WTC11 (cell line): ENCODE measurements at regions not wholly inside any gene's neighbourhood (a gene's known extent, or its start where the extent isn't known, plus 50 kb on each side); places are given as distances from the start of the nearest gene placed in this dataset.

Experiments used
- ATAC-seq: fragments of 200-7000 bp; cut with Tn5 transposase; 2 replicates; pipeline ENCODE4 v1.10.0; 2021; ENCODE audit warnings: mild to moderate bottlenecking, moderate library complexity
- CTCF ChIA-PET: fragments of 300-600 bp; sonication (Branson Sonifier 250); formaldehyde crosslinking; loops from one replicate; lab custom pipeline; 2021; ENCODE audit warnings: antibody characterized with exemption; lab: Charles Lee
- POLR2A ChIA-PET: fragments of 350-600 bp; sonication (Branson Sonifier 250); formaldehyde crosslinking; loops from one replicate; lab custom pipeline; 2021; ENCODE audit warnings: antibody characterized with exemption; lab: Charles Lee
- DNase-seq: peaks from one replicate; pipeline ENCODE4 v3.0.0; 2021; ENCODE audit warnings: low spot score
- H3K27ac Mint-ChIP-seq: 2 replicates; pipeline ENCODE4 v1.8.0; 2021; ENCODE audit warnings: mixed read lengths
- H3K27me3 Mint-ChIP-seq: 2 replicates; pipeline ENCODE4 v1.8.0; 2021; ENCODE audit warnings: low read depth, mild to moderate bottlenecking, moderate library complexity, mixed read lengths
- H3K36me3 Mint-ChIP-seq: 2 replicates; pipeline ENCODE4 v1.8.0; 2021; ENCODE audit warnings: mixed read lengths
- H3K4me1 Mint-ChIP-seq: 2 replicates; pipeline ENCODE4 v1.8.0; 2022; ENCODE audit warnings: mixed read lengths
- H3K4me3 Mint-ChIP-seq: 2 replicates; pipeline ENCODE4 v1.8.0; 2021; ENCODE audit warnings: mild to moderate bottlenecking, moderate library complexity, mixed read lengths
- H3K9me3 Mint-ChIP-seq: 2 replicates; pipeline ENCODE4 v1.8.0; 2021; ENCODE audit warnings: mixed read lengths
- ETV6 ChIP-seq: sonication (generic); formaldehyde crosslinking; IDR thresholded peaks from 2 replicates; pipeline ENCODE4 v1.8.1; 2022; ENCODE audit warnings: mild to moderate bottlenecking, missing genetic modification reagents
- HMGA2 ChIP-seq: fragments of 250-450 bp; sonication (Bioruptor Pico); IDR thresholded peaks from 2 replicates; pipeline ENCODE4 v1.4.0; 2021; ENCODE audit warnings: mild to moderate bottlenecking, moderate library complexity
- MYBL2 ChIP-seq: sonication (generic); formaldehyde crosslinking; IDR thresholded peaks from 2 replicates; pipeline ENCODE4 v1.8.1; 2023; ENCODE audit warnings: mild to moderate bottlenecking, moderate library complexity, missing genetic modification reagents
- NR1H2 ChIP-seq: sonication (generic); formaldehyde crosslinking; IDR thresholded peaks from 2 replicates; pipeline ENCODE4 v1.9.0; 2021; ENCODE audit warnings: mild to moderate bottlenecking, moderate library complexity, missing genetic modification reagents
- TEAD1 ChIP-seq: sonication (generic); formaldehyde crosslinking; IDR thresholded peaks from 2 replicates; pipeline ENCODE4 v1.8.0; 2022; ENCODE audit warnings: mild to moderate bottlenecking, missing genetic modification reagents
- TP53 ChIP-seq: sonication (generic); formaldehyde crosslinking; IDR thresholded peaks from 2 replicates; pipeline ENCODE4 v1.8.1; 2023; ENCODE audit warnings: mild to moderate bottlenecking, missing genetic modification reagents
- ZNF263 ChIP-seq: sonication (generic); formaldehyde crosslinking; IDR thresholded peaks from 2 replicates; pipeline ENCODE4 v1.8.1; 2022; ENCODE audit warnings: low read depth, mild to moderate bottlenecking, moderate library complexity, missing genetic modification reagents
- ZNF416 ChIP-seq: fragments of 250-450 bp; sonication (Bioruptor Pico); IDR thresholded peaks from 2 replicates; pipeline ENCODE4 v1.9.0; 2021; ENCODE audit warnings: mild to moderate bottlenecking, inconsistent platforms
- TF ChIP-seq, protein P1 (sequence below): sonication (generic); formaldehyde crosslinking; IDR thresholded peaks from 2 replicates; pipeline ENCODE4 v1.8.0; 2022; ENCODE audit warnings: mild to moderate bottlenecking, missing genetic modification reagents
- TF ChIP-seq, protein P2 (sequence below): sonication (generic); formaldehyde crosslinking; IDR thresholded peaks from 2 replicates; pipeline ENCODE4 v1.8.0; 2022; ENCODE audit warnings: missing genetic modification reagents
- TF ChIP-seq, protein P3 (sequence below): sonication (generic); formaldehyde crosslinking; IDR thresholded peaks from 2 replicates; pipeline ENCODE4 v1.8.0; 2023; ENCODE audit warnings: mild to moderate bottlenecking, missing genetic modification reagents
- TF ChIP-seq, protein P4 (sequence below): sonication (generic); formaldehyde crosslinking; IDR thresholded peaks from 2 replicates; pipeline ENCODE4 v1.8.1; 2023; ENCODE audit warnings: mild to moderate bottlenecking, missing genetic modification reagents
- TF ChIP-seq, protein P5 (sequence below): fragments of 250-450 bp; sonication (Bioruptor Pico); conservative IDR thresholded peaks from 2 replicates; pipeline ENCODE4 v1.9.0; 2021; ENCODE audit warnings: mild to moderate bottlenecking
- TF ChIP-seq, protein P6 (sequence below): sonication (generic); formaldehyde crosslinking; IDR thresholded peaks from 2 replicates; pipeline ENCODE4 v1.8.1; 2023; ENCODE audit warnings: mild to moderate bottlenecking, missing genetic modification reagents, borderline replicate concordance
- TF ChIP-seq, protein P7 (sequence below): fragments of 250-450 bp; sonication (Bioruptor Pico); IDR thresholded peaks from 2 replicates; pipeline ENCODE4 v1.8.0; 2021; ENCODE audit warnings: mild to moderate bottlenecking

DNA sequence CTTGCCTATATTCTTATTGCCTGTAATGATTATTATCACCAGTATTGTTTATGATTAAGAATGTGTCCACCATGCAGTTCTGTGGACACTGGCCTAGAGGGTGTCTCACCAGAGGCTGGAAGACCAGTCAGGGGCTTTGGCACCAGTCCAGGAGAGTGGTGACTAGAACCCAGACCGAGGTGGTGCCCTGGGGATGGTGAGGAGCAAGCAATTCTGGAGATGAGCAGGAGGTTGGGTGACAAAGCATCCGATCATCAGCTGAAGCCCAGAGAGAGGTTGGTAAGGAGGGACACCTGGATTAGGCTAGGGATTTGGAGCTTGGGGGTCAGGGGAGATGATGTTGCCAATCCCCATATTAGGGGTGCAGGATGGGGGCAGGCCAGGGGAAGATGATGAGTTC, 124.4 kb downstream of the EMX2 start:
- Mint-ChIP-seq H3K4me1 (no peaks in the 10 kb centered on the region), H3K9me3 (no peaks in the 10 kb centered on the region), H3K36me3 (no peaks in the 10 kb centered on the region), H3K27me3 (no peaks in the 10 kb centered on the region), H3K4me3 (no peak overlapping the region), H3K27ac (no peak overlapping the region)
- TF ChIP-seq, protein P1, sequence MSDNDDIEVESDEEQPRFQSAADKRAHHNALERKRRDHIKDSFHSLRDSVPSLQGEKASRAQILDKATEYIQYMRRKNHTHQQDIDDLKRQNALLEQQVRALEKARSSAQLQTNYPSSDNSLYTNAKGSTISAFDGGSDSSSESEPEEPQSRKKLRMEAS (CRISPR knock-in tag) = no peak
- TF ChIP-seq TP53 (no peak), ETV6 (CRISPR knock-in tag) (no peak), HMGA2 (no peak), NR1H2 (CRISPR knock-in tag) (no peak), ZNF416 (no peak), ZNF263 (CRISPR knock-in tag) (no peak), MYBL2 (CRISPR knock-in tag) (no peak), TEAD1 (no peak)
- TF ChIP-seq, protein P2, sequence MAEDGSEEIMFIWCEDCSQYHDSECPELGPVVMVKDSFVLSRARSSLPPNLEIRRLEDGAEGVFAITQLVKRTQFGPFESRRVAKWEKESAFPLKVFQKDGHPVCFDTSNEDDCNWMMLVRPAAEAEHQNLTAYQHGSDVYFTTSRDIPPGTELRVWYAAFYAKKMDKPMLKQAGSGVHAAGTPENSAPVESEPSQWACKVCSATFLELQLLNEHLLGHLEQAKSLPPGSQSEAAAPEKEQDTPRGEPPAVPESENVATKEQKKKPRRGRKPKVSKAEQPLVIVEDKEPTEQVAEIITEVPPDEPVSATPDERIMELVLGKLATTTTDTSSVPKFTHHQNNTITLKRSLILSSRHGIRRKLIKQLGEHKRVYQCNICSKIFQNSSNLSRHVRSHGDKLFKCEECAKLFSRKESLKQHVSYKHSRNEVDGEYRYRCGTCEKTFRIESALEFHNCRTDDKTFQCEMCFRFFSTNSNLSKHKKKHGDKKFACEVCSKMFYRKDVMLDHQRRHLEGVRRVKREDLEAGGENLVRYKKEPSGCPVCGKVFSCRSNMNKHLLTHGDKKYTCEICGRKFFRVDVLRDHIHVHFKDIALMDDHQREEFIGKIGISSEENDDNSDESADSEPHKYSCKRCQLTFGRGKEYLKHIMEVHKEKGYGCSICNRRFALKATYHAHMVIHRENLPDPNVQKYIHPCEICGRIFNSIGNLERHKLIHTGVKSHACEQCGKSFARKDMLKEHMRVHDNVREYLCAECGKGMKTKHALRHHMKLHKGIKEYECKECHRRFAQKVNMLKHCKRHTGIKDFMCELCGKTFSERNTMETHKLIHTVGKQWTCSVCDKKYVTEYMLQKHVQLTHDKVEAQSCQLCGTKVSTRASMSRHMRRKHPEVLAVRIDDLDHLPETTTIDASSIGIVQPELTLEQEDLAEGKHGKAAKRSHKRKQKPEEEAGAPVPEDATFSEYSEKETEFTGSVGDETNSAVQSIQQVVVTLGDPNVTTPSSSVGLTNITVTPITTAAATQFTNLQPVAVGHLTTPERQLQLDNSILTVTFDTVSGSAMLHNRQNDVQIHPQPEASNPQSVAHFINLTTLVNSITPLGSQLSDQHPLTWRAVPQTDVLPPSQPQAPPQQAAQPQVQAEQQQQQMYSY (CRISPR knock-in tag) = no peak
- TF ChIP-seq, protein P3, sequence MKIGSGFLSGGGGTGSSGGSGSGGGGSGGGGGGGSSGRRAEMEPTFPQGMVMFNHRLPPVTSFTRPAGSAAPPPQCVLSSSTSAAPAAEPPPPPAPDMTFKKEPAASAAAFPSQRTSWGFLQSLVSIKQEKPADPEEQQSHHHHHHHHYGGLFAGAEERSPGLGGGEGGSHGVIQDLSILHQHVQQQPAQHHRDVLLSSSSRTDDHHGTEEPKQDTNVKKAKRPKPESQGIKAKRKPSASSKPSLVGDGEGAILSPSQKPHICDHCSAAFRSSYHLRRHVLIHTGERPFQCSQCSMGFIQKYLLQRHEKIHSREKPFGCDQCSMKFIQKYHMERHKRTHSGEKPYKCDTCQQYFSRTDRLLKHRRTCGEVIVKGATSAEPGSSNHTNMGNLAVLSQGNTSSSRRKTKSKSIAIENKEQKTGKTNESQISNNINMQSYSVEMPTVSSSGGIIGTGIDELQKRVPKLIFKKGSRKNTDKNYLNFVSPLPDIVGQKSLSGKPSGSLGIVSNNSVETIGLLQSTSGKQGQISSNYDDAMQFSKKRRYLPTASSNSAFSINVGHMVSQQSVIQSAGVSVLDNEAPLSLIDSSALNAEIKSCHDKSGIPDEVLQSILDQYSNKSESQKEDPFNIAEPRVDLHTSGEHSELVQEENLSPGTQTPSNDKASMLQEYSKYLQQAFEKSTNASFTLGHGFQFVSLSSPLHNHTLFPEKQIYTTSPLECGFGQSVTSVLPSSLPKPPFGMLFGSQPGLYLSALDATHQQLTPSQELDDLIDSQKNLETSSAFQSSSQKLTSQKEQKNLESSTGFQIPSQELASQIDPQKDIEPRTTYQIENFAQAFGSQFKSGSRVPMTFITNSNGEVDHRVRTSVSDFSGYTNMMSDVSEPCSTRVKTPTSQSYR = no peak
- TF ChIP-seq, protein P4, sequence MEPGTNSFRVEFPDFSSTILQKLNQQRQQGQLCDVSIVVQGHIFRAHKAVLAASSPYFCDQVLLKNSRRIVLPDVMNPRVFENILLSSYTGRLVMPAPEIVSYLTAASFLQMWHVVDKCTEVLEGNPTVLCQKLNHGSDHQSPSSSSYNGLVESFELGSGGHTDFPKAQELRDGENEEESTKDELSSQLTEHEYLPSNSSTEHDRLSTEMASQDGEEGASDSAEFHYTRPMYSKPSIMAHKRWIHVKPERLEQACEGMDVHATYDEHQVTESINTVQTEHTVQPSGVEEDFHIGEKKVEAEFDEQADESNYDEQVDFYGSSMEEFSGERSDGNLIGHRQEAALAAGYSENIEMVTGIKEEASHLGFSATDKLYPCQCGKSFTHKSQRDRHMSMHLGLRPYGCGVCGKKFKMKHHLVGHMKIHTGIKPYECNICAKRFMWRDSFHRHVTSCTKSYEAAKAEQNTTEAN (CRISPR knock-in tag) = no peak
- TF ChIP-seq, protein P5, sequence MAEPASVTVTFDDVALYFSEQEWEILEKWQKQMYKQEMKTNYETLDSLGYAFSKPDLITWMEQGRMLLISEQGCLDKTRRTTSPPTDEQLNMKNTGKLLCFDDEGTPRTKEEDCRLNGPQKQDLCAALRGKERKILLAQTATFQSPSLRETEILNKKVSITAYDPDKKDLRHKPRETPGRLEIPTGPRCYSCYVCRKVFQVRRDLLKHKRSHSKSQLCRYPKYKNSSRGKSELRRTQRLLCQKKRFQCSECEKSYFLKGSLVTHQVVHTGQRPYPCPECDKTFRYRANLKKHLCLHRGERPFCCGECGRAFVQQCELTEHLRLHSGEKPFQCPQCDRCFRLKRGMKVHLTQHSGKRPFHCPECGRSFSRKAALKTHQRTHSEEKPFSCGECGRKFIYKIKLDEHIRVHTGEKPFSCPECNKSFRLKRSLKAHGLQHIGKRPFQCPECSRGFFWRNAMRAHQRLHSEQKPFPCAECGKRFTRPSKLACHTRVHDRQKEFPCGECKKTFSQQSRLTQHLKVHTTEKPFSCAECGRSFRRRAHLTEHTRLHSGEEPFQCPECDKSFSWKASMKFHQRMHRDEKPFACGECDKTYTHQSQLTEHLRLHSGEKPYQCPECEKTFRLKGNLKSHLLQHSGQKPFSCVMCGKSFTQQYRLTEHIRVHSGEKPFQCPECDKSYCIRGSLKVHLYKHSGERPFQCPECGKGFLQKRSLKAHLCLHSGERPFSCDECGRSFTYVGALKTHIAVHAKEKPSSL (CRISPR knock-in tag) = no peak
- TF ChIP-seq, protein P6, sequence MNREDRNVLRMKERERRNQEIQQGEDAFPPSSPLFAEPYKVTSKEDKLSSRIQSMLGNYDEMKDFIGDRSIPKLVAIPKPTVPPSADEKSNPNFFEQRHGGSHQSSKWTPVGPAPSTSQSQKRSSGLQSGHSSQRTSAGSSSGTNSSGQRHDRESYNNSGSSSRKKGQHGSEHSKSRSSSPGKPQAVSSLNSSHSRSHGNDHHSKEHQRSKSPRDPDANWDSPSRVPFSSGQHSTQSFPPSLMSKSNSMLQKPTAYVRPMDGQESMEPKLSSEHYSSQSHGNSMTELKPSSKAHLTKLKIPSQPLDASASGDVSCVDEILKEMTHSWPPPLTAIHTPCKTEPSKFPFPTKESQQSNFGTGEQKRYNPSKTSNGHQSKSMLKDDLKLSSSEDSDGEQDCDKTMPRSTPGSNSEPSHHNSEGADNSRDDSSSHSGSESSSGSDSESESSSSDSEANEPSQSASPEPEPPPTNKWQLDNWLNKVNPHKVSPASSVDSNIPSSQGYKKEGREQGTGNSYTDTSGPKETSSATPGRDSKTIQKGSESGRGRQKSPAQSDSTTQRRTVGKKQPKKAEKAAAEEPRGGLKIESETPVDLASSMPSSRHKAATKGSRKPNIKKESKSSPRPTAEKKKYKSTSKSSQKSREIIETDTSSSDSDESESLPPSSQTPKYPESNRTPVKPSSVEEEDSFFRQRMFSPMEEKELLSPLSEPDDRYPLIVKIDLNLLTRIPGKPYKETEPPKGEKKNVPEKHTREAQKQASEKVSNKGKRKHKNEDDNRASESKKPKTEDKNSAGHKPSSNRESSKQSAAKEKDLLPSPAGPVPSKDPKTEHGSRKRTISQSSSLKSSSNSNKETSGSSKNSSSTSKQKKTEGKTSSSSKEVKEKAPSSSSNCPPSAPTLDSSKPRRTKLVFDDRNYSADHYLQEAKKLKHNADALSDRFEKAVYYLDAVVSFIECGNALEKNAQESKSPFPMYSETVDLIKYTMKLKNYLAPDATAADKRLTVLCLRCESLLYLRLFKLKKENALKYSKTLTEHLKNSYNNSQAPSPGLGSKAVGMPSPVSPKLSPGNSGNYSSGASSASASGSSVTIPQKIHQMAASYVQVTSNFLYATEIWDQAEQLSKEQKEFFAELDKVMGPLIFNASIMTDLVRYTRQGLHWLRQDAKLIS (CRISPR knock-in tag) = no peak
- TF ChIP-seq, protein P7, sequence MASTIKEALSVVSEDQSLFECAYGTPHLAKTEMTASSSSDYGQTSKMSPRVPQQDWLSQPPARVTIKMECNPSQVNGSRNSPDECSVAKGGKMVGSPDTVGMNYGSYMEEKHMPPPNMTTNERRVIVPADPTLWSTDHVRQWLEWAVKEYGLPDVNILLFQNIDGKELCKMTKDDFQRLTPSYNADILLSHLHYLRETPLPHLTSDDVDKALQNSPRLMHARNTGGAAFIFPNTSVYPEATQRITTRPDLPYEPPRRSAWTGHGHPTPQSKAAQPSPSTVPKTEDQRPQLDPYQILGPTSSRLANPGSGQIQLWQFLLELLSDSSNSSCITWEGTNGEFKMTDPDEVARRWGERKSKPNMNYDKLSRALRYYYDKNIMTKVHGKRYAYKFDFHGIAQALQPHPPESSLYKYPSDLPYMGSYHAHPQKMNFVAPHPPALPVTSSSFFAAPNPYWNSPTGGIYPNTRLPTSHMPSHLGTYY = no peak
- POLR2A ChIA-PET = interaction anchor here (0.6 kb wide), 1 partner anchor 21 kb away, joined by 3 read pairs; no protein-coding TSS in a partner anchor
- ATAC-seq (no peak), DNase-seq (no peak)
- CTCF ChIA-PET = no interaction called here
